Amniotic stem cell (primary cell): ENCODE measurements at regions not wholly inside any gene's neighbourhood (a gene's known extent, or its start where the extent isn't known, plus 50 kb on each side); places are given as distances from the start of the nearest gene placed in this dataset.
A peak's percentile ranks its signal among the peaks of the same experiment; 100 is the strongest.
"Not testable (repeated sequence)": the region's sequence is repeated elsewhere in the genome, so short reads cannot be mapped to it uniquely, and the experiment has no call there.

Experiments used
- DNase-seq: peaks from one replicate; lab custom pipeline; 2025; lab: John Stamatoyannopoulos, UW

GRCh38 chr12:62008703-62009102, 251.5 kb upstream of the USP15 start:
- DNase-seq, result no peak

DNA sequence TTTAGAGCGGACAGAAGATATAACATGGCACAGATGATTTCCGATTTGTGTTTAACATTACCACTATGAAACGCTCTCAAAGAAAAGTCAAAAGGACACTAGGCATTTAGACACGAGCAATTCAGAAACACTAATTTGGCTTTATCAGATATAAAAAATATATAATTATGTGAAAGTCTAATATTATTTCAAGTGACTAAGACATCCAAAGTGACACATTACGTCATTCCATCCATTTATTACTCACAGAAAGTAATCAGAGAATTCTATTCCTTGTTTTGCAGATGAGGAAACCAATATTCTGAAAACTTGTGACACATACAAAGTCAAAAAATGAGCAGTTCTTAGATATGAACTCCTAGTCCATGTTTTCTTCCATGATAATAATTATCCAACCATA, 250.8 kb upstream of the USP15 start:
- no peak for DNase-seq

DNA sequence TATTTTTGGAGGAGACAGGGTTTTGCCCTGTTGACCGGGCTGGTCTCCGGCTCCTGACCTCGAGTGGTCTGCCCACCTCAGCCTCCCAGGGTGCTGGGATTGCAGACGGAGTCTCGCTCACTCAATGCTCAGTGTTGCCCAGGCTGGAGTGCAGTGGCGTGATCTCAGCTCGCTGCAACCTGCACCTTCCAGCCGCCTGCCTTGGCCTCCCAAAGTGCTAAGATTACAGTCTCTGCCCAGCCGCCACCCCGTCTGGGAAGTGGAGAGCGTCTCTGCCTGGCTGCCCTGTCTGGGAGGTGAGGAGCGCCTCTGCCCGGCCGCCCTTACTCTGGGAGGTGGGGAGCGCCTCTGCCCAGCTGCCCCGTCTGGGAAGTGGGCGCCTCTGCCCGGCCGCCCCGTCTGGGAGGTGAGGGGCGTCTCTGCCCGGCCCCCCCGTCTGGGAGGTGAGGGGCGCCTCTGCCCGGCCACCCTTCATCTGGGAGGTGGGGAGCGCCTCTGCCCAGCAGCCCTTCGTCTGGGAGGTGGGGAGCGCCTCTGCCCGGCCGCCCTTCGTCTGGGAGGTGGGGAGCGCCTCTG, 249.8 kb upstream of the USP15 start:
- not testable (repeated sequence) for DNase-seq

- DNase-seq, result not testable (repeated sequence)
These were observed 249.2 kb upstream of the USP15 start for GRCh38 chr12:62010973-62011372.

- no peak for DNase-seq
These were observed 245.9 kb upstream of the USP15 start for GRCh38 chr12:62014330-62014729.

DNA sequence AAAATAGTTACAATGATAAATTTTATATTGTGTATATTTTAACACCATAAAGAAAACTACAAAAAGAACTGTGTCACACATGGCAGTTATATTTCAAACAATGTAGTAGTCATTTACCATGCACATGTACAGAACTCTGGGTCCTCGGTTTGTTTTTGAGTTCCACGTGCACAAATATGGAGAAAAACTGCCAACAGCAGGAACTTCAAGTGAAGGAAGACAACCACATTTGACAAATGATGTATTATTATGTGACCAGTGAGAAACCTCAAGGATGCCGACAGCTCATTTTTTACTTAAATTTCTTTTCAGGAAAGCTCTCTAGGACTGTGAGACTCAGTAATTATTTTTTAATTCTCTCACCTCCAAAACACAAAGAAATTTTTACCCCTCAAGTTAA, 244.2 kb upstream of the USP15 start:
- DNase-seq, result no peak

DNA sequence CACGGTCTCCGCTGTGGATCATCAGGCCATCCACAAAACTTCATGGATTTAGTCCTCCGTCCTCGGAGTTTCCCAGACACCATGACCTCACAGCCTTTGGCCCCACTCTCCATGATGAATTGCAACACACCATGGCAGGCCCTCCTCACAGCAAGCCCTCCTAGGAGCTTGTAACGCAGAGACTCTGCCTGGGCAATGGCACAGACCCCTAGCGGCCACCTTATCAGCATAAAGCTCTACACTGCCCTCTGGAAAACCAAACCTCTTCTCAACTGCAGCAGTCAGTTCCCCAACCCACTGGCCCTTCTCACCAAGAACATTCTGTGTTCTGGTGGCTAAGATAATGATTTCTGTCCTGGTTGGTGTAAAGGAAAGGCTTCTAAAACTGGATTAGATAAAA, 238.4 kb upstream of the USP15 start:
- DNase-seq, result no peak

DNA sequence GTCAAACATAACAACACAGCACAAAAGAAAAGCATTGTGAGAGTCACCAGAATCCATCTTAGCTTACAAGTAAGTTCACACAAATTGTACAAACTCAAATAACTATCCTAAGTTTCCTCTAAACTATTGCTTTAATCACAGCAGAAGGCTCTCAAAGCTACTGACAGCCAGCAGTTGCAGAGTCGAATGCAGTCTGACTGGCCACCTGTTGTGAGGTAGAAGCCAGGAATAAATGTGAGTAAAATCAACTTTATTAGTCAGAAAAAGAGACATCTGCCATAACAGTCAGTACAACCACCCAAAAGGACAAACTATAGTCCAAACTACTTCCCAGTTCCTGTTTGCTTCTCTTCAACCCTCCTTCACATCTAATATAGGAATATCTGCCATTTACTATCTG, 231.7 kb upstream of the USP15 start:
- no peak for DNase-seq

DNA sequence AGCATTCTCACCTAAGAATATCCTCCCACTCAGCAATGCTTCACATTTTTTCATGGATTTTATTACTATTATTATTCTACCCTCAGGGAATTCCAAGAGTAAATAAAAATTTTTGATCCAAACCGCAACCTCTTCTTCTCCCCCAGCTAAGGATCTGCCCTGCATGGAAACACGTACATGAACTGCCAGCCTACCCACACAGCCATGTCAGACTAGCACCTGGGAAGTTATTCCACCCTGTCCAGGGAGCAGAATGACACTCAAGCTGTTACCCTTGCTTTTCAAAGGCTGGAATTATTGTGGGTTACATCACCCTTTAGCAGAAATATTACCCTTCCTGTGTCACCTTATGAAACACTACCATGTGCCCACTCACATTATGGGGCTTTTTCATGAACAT, 227.3 kb upstream of the USP15 start:
- DNase-seq, result no peak

- DNase-seq, result no peak
These were observed 215.6 kb upstream of the USP15 start for GRCh38 chr12:62044450-62045135.

DNA sequence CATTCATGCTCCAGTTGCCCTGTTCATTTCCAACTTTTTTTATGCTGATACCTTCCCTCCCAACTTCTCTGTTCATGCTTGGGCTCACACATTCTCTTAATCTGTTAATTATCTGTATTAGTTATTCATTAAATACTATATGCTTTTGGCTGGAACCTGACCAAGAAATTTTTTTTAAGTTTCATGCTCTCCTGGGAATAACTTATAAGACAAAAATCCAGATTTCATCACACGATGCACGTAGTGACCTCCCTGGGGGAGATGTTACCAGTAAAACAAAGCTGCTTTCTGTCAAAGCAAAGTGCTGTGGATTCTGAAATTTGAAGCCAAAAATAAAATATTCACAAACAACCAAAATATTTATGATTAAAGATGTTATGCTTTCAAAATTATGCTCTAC, 215.0 kb upstream of the USP15 start:
- DNase-seq, result no peak

DNA sequence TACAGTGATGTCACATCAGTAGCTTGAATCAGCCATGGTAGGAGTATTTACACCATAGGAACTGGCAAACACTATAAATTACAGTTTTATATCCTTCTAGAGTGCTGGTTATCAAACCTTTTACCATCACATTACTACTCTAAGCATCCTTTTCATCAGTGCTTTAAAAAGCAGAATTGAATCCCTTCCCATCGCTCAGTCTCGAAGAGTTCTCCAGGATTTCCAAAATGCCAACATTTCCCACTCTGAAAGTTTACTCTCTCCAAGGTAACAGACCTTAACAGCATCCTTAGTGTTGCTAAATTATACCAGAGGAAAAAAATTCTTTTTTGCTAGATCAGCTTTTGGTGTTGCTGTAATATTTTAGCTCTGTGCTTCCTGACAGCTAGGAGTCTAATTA, 209.4 kb upstream of the USP15 start:
- no peak for DNase-seq

- no peak for DNase-seq
These were observed 190.2 kb upstream of the USP15 start for GRCh38 chr12:62069976-62070375.

GRCh38 chr12:62073236-62073635, 187.0 kb upstream of the USP15 start:
- DNase-seq, result not testable (repeated sequence)

GRCh38 chr12:62075870-62076269, 184.3 kb upstream of the USP15 start:
- DNase-seq, result no peak

DNA sequence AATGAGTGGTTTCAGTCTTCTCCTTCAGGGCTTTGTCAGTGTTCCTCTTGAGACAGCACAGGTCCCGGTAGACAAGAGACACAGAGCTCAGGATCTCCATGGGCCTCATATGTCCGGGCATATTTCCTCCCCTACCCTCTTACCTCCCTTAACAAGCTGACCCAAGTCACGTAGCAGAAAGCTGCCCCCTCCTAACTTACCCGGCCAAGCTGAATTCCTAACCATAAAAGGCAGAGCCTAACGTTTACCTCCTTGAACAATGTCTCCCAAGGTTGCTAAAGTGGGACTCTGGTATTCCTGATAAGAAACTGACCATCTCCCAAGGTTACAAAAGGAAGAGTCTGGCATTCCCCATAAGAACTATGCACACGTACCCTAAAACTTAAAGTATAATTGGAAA, 182.2 kb upstream of the USP15 start:
- no peak for DNase-seq

GRCh38 chr12:62082448-62082847, 177.8 kb upstream of the USP15 start:
- DNase-seq, result no peak

GRCh38 chr12:62098132-62098531, 162.1 kb upstream of the USP15 start:
- DNase-seq, result no peak

DNA sequence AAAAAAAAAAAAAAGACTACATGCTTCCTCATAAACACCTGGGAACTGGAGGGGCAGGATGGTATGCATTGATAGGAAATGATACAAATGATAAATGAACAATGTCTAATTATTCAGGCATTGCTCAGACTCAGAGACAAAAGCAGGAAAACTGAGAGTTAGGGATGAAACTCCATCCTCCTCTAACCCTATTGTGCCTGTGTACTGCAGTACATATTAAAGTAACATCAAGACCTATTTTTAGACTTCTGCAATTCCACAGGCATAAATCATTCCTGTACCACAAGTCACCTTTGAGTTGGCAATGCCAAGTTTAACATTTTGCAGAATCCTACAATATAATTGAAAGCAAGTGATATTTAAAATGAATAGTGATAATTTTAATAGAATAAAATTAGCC, 156.5 kb upstream of the USP15 start:
- no peak for DNase-seq

DNA sequence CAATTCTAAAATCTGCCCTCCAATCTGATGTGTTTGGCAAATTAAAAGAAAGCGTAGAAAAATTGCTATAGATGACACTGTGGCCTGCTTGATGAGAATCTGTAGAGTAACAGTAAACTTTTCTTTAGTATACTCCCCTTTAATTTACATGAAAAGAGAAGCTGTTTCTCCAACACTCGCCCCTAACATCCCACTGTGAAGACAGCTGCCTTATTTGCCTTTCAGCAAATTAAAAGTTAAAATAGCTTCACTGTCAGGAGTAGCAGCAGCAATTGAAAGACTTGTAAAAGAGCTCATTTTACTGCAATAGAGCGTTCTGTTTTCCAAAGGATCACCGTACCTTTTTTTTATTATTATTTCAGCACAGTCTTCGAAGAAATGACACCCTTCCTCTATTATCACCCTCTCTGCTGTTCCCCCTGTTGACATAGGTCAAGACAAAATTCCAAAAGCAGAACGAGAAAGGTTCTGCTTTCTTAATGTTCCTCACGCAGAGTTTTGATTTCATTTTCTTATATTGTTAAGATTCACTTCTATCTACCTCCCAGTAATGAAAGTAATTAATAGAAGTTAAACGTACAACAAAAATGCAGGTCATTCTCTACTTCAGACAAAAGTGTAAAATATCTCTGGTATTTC, 153.5 kb upstream of the USP15 start:
- no peak for DNase-seq

DNA sequence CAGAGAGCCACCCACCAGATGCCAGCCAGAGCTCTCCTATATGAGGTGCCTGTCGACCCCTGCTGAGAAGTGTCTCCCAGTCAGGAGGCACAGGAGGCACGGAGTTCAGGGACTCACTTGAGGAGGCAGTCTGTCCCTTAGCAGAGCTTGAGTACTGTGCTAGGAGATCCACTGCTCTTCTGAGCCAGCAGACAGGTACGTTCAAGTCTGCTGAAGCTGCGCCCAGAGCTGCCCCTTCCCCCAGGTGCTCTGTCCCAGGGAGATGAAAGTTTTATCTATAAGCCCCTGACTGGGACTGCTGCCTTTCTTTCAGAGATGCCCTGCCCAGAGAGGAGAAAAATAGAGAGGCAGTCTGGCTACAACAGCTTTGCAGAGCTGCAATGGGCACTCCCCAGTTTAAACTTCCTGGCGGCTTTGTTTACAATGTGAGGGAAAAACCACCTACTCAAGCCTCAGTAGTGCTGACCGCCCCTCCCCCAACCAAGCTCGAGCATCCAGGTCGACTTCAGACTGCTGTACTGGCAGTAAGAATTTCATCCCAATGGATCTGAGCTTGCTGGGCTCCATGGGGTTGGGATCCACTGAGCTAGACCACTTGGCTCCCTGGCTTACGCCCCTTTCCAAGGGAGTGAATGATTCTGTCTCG, 146.7 kb upstream of the USP15 start:
- DNase-seq, result no peak

GRCh38 chr12:62116986-62117385, 143.2 kb upstream of the USP15 start:
- no peak for DNase-seq

DNA sequence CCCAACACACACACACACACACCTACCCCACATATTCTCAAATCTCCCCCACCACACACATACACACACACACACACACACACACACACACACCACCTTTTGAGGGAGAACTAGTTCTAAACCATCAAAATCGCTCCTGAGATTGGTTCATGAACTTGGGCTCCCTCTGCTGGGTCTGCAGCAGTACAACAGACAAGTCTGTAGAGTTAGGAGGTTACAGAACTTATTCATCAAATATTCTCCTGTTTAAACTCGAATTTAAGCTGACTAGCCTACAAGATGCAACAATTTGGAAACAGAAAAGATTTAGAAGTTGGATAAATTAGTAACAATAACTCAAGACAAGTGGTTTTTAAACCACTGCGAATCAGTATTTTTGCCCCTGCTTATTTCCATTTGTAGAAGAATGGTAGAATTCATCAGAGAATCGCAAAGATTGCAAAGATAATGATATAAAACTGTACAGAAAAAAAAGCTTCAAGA, 136.4 kb upstream of the USP15 start:
- DNase-seq, result peak; percentile 3
